HepG2 (cell line): ENCODE measurements at regions not wholly inside any gene's neighbourhood (a gene's known extent, or its start where the extent isn't known, plus 50 kb on each side); places are given as distances from the start of the nearest gene placed in this dataset.
A peak's percentile ranks its signal among the peaks of the same experiment; 100 is the strongest.

Experiments used
- ASH2L ChIP-seq: fragments of 300-600, 200-600 bp; sonication (generic); IDR thresholded peaks from 2 replicates; pipeline ENCODE4 v1.7.0; 2017; ENCODE audit warnings: low read depth, mild to moderate bottlenecking, moderate library complexity, mixed read lengths, low read length; ENCODE audit not compliant: insufficient read length
- BRF2 ChIP-seq: sonication (generic); formaldehyde crosslinking; IDR thresholded peaks from 2 replicates; pipeline ENCODE4 v1.8.1; 2022; ENCODE audit warnings: mild to moderate bottlenecking, missing genetic modification reagents
- CREB1 ChIP-seq, 2 experiments: fragments of 450-650 bp in 1 of 2; IDR thresholded peaks; 2 replicates each; pipeline ENCODE4 v1.6.1; 2016 to 2017; ENCODE audit warnings: control low read depth in 1 of 2, mild to moderate bottlenecking in 1 of 2, missing compliant biosample characterization in 1 of 2, missing genetic modification characterization in 1 of 2
- E2F1 ChIP-seq: sonication (generic); formaldehyde crosslinking; IDR thresholded peaks from 2 replicates; pipeline ENCODE4 v1.5.0; 2020; ENCODE audit warnings: missing genetic modification reagents
- E2F5 ChIP-seq: sonication (generic); formaldehyde crosslinking; conservative IDR thresholded peaks from 2 replicates; pipeline ENCODE4 v1.4.0; 2020; ENCODE audit warnings: missing genetic modification reagents
- EP300 ChIP-seq, 3 experiments: sonication (generic) in 1 of 3; formaldehyde crosslinking in 1 of 3; IDR thresholded peaks; 2 replicates each; pipeline versions ENCODE4 v1.5.1 to v1.6.1; 2011 to 2020; ENCODE audit warnings: low read depth in 2 of 3, low read length in 2 of 3, borderline replicate concordance in 1 of 3, improper control_type of control experiment in 1 of 3, mild to moderate bottlenecking in 1 of 3, missing genetic modification reagents in 1 of 3, moderate library complexity in 1 of 3
- GATAD1 ChIP-seq: IDR thresholded peaks from 2 replicates; pipeline ENCODE4 v1.6.1; 2016; ENCODE audit warnings: missing genetic modification reagents, missing compliant biosample characterization
- HNF4A ChIP-seq: sonication (generic); formaldehyde crosslinking; IDR thresholded peaks from 2 replicates; pipeline ENCODE4 v1.4.0; 2020; ENCODE audit warnings: missing genetic modification reagents
- KLF16 ChIP-seq, 2 experiments: sonication (generic) in 1 of 2; formaldehyde crosslinking in 1 of 2; IDR thresholded peaks; 2 replicates each; pipeline versions ENCODE4 v1.6.1 to v1.8.0; 2016 to 2023; ENCODE audit warnings: missing genetic modification reagents in 2 of 2, missing compliant biosample characterization in 1 of 2
- KMT2A ChIP-seq: sonication (generic); formaldehyde crosslinking; IDR thresholded peaks from 2 replicates; pipeline ENCODE4 v1.4.0; 2020; ENCODE audit warnings: missing genetic modification reagents
- MIER3 ChIP-seq: IDR thresholded peaks from 2 replicates; pipeline ENCODE4 v1.6.1; 2016; ENCODE audit warnings: missing compliant biosample characterization, borderline replicate concordance
- RORA ChIP-seq: sonication (generic); formaldehyde crosslinking; IDR thresholded peaks from 2 replicates; pipeline ENCODE4 v1.5.0; 2020; ENCODE audit warnings: mild to moderate bottlenecking, missing genetic modification reagents, moderate library complexity
- SATB2 ChIP-seq: sonication (generic); formaldehyde crosslinking; IDR thresholded peaks from 2 replicates; pipeline ENCODE4 v1.5.0; 2020; ENCODE audit warnings: missing genetic modification reagents
- SOX5 ChIP-seq: IDR thresholded peaks from 2 replicates; pipeline ENCODE4 v1.6.1; 2016; ENCODE audit warnings: borderline replicate concordance
- TBX2 ChIP-seq: sonication (generic); formaldehyde crosslinking; IDR thresholded peaks from 2 replicates; pipeline ENCODE4 v1.5.0; 2020; ENCODE audit warnings: missing genetic modification reagents, mild to moderate bottlenecking, borderline replicate concordance
- THAP11 ChIP-seq: IDR thresholded peaks from 2 replicates; pipeline ENCODE4 v1.6.1; 2016; ENCODE audit warnings: missing biosample characterization, missing genetic modification reagents
- TOE1 ChIP-seq: sonication (generic); formaldehyde crosslinking; IDR thresholded peaks from 2 replicates; pipeline ENCODE4 v1.4.0; 2020; ENCODE audit warnings: mild to moderate bottlenecking, missing genetic modification reagents
- ZFP41 ChIP-seq: sonication (generic); formaldehyde crosslinking; IDR thresholded peaks from 2 replicates; pipeline ENCODE4 v1.4.0; 2020; ENCODE audit warnings: mild to moderate bottlenecking, missing genetic modification reagents, borderline replicate concordance
- ZNF329 ChIP-seq: sonication (generic); formaldehyde crosslinking; IDR thresholded peaks from 2 replicates; pipeline ENCODE4 v1.9.0; 2021; ENCODE audit warnings: low read depth, mild to moderate bottlenecking, missing genetic modification reagents
- ZNF543 ChIP-seq: sonication (generic); formaldehyde crosslinking; IDR thresholded peaks from 2 replicates; pipeline ENCODE4 v1.4.0; 2020; ENCODE audit warnings: mild to moderate bottlenecking, missing genetic modification reagents
- ZNF629 ChIP-seq: sonication (generic); formaldehyde crosslinking; conservative IDR thresholded peaks from 2 replicates; pipeline ENCODE4 v1.5.0; 2020; ENCODE audit warnings: missing genetic modification reagents
- TF ChIP-seq, protein P1 (sequence below): sonication (generic); formaldehyde crosslinking; IDR thresholded peaks from 2 replicates; pipeline ENCODE4 v1.4.0; 2020; ENCODE audit warnings: mild to moderate bottlenecking, missing genetic modification reagents
- TF ChIP-seq, protein P2 (sequence below): sonication (generic); formaldehyde crosslinking; IDR thresholded peaks from 2 replicates; pipeline ENCODE4 v1.8.0; 2022; ENCODE audit warnings: missing genetic modification reagents, low read depth, mild to moderate bottlenecking, borderline replicate concordance

DNA sequence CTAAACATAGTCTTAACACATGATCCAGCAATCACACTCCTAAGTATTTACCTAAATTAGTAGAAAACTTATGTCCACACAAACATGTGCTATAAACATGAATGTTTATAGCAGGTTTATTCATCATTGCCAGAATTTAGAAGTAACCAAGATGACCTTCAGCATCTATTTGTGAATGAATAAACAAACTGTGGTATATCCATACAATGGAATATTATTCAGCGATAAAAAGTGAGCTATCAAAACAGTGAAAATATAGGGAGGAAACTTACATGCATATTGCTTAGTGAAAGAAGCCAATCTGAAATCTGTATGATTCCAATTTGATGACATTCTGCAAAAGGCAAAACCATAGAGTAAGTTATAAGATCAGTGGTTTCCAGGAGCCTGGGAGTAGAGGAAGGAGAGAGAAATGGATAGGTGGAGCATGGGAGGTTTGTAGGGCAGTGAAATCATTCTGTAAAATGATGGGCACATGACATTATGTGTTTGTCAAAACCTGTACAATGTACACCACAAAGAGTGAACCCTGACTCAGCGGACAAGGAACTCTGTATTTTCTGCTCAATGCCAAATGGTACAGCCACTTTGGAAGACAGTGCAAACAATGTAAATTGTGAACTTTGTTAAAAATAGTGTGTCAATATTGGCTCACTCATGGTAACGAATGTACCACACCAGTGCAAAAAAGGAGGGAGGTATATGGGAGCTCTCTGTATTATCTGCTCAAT, 61.9 kb upstream of the IGFBP2 start (continued):
- TF ChIP-seq EP300 (IDR thresholded peaks at IDR 0.05; ENCODE audit: low read depth in 2 of 2, low read length in 2 of 2) (peak; percentile 78 to 82; a peak in 2 of 4 replicates), EP300 (CRISPR knock-in tag; IDR thresholded peaks at IDR 0.05; ENCODE audit: borderline replicate concordance) (peak; percentile 85), MIER3 (peak; percentile 74; the same call in 1 of the 2 replicates), E2F1 (CRISPR knock-in tag) (no peak), ZNF629 (CRISPR knock-in tag) (peak; percentile 45; the same call in 1 of the 2 replicates), THAP11 (peak; percentile 74), ZFP41 (CRISPR knock-in tag) (no peak), ZNF329 (CRISPR knock-in tag) (no peak), KMT2A (CRISPR knock-in tag) (no peak), TBX2 (CRISPR knock-in tag) (peak; percentile 83), HNF4A (peak; percentile 98), CREB1 (IDR thresholded peaks at IDR 0.05) (peak; percentile 25; the same call in 1 of the 2 replicates), CREB1 (CRISPR knock-in tag; IDR thresholded peaks at IDR 0.05) (peak; percentile 68), BRF2 (CRISPR knock-in tag) (no peak), ASH2L (peak; percentile 86), E2F5 (no peak), TOE1 (CRISPR knock-in tag) (no peak), SATB2 (no peak), GATAD1 (CRISPR knock-in tag) (peak; percentile 32; the same call in 1 of the 2 replicates), RORA (0 out of 2 replicates have a peak, but pooled peaks have one; percentile 65), SOX5 (CRISPR knock-in tag) (peak; percentile 97), KLF16 (CRISPR knock-in tag; IDR thresholded peaks at IDR 0.05) (peak in 1 of 2 experiments; percentile 49; a peak in 1 of 4 replicates), ZNF543 (CRISPR knock-in tag) (no peak)
- TF ChIP-seq, protein P1, sequence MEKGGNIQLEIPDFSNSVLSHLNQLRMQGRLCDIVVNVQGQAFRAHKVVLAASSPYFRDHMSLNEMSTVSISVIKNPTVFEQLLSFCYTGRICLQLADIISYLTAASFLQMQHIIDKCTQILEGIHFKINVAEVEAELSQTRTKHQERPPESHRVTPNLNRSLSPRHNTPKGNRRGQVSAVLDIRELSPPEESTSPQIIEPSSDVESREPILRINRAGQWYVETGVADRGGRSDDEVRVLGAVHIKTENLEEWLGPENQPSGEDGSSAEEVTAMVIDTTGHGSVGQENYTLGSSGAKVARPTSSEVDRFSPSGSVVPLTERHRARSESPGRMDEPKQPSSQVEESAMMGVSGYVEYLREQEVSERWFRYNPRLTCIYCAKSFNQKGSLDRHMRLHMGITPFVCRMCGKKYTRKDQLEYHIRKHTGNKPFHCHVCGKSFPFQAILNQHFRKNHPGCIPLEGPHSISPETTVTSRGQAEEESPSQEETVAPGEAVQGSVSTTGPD: peak; percentile 88; the same call in 1 of the 2 replicates
- TF ChIP-seq, protein P2, sequence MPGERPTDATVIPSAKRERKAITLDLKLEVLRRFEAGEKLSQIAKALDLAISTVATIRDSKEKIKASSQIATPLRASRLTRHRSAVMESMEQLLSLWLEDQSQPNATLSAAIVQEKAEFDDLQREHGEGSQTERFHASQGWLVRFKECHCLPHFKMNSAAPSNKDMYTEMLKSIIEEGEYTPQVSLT (CRISPR knock-in tag): no peak
